ENCODE measurements at regions not wholly inside any gene's neighbourhood (a gene's known extent, or its start where the extent isn't known, plus 50 kb on each side); places are given as distances from the start of the nearest gene placed in this dataset.

DNA sequence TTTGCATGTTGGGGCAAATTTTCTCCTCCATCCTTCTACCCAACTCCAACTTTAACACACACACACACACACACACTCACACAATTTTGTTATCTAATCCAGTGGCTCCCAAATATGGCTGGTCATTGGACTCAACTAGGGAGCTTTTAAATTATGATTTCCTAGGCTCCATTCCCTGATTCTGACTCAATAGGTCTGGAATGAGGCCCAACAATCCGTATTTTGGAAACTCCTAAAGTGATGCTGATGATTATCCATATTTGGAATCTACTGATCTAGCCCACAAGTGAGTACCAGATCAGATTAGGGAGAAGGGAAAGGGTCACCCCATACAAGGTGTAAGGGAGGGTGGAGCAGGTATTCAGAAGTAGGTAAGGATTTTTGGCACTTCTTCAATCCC lies 309.7 kb downstream of the TLE1 start:
- TF ChIP-seq, protein P1, sequence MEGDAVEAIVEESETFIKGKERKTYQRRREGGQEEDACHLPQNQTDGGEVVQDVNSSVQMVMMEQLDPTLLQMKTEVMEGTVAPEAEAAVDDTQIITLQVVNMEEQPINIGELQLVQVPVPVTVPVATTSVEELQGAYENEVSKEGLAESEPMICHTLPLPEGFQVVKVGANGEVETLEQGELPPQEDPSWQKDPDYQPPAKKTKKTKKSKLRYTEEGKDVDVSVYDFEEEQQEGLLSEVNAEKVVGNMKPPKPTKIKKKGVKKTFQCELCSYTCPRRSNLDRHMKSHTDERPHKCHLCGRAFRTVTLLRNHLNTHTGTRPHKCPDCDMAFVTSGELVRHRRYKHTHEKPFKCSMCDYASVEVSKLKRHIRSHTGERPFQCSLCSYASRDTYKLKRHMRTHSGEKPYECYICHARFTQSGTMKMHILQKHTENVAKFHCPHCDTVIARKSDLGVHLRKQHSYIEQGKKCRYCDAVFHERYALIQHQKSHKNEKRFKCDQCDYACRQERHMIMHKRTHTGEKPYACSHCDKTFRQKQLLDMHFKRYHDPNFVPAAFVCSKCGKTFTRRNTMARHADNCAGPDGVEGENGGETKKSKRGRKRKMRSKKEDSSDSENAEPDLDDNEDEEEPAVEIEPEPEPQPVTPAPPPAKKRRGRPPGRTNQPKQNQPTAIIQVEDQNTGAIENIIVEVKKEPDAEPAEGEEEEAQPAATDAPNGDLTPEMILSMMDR (IDR thresholded peaks at IDR 0.05) = no peak
- Mint-ChIP-seq H3K36me3 (ENCODE audit: low read depth) (no peaks in the 10 kb centered on the region), H3K4me3 (ENCODE audit: unreplicated experiment) (no peak overlapping the region), H3K9me3 (ENCODE audit: low read depth) (no peaks in the 10 kb centered on the region), H3K27ac (ENCODE audit: unreplicated experiment) (no peak overlapping the region), H3K4me1 (ENCODE audit: low read depth) (peaks cover 2% of the 10 kb centered on the region), H3K27me3 (ENCODE audit: low read depth) (peaks cover 6% of the 10 kb centered on the region)
- no peak for DNase-seq (ENCODE audit: low spot score)

- Mint-ChIP-seq H3K4me3 (ENCODE audit: unreplicated experiment) (no peak overlapping the region), H3K27ac (ENCODE audit: unreplicated experiment) (no peak overlapping the region), H3K4me1 (ENCODE audit: low read depth) (peaks cover 2% of the 10 kb centered on the region), H3K27me3 (ENCODE audit: low read depth) (peaks cover 6% of the 10 kb centered on the region), H3K9me3 (ENCODE audit: low read depth) (no peaks in the 10 kb centered on the region), H3K36me3 (ENCODE audit: low read depth) (no peaks in the 10 kb centered on the region)
- TF ChIP-seq, protein P1 (IDR thresholded peaks at IDR 0.05) = no peak
- no peak for DNase-seq (ENCODE audit: low spot score)
Observed at GRCh38 chr9:81377921-81378320, 311.4 kb downstream of the TLE1 start.

GRCh38 chr9:81377320-81377719 lies 312.0 kb downstream of the TLE1 start:
- Mint-ChIP-seq H3K27ac (ENCODE audit: unreplicated experiment) (no peak overlapping the region), H3K4me3 (ENCODE audit: unreplicated experiment) (no peak overlapping the region), H3K36me3 (ENCODE audit: low read depth) (no peaks in the 10 kb centered on the region), H3K27me3 (ENCODE audit: low read depth) (peaks cover 6% of the 10 kb centered on the region), H3K9me3 (ENCODE audit: low read depth) (no peaks in the 10 kb centered on the region), H3K4me1 (ENCODE audit: low read depth) (peaks cover 2% of the 10 kb centered on the region)
- no peak for DNase-seq (ENCODE audit: low spot score)
- TF ChIP-seq, protein P1 (IDR thresholded peaks at IDR 0.05) = no peak

DNA sequence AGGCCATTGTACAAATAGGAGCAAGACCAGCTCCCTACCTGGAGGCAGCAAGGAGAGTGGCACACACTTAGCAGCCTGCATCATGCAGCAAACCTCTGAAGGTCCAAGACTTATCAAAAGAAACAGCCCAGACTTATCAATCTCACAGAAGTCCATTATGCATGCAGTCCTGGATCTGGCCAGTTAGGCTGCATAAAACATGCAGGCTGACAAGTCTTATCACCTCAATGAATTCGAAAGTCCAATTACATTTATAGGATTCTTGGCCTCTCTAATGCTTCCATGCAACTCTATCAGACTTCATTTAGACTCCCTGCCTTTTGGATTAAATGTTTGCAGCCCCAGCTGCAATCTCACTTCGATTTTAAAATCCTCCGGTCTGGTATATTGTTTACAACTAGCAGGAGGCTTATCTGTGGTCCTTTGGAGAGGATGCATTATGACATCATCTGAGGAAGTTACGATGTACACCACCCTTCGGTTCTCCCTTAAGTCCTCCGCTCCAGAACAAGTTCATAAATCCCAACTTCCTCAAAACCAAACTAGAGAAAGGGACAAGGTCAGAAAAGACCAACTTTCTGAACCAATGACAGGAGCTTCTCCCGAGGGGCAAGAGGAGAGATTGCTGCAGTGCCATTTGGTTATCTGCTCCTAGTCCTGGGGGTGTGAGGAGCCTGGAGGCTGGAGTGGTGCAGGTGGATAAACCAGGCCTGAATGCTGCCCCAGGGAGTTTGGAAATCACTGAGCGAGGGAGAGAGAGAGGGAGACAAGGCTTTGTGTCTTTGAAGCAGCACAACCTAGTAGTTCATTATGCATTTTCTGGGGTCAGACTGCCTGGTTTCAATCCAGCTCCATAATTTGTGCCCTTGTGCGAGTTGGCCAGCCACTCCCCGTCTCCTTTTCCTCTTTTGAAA lies 313.9 kb downstream of the TLE1 start:
- Mint-ChIP-seq H3K27me3 (ENCODE audit: low read depth) (peaks cover 6% of the 10 kb centered on the region), H3K4me3 (ENCODE audit: unreplicated experiment) (no peak overlapping the region), H3K36me3 (ENCODE audit: low read depth) (no peaks in the 10 kb centered on the region), H3K27ac (ENCODE audit: unreplicated experiment) (no peak overlapping the region), H3K4me1 (ENCODE audit: low read depth) (peaks cover 2% of the 10 kb centered on the region), H3K9me3 (ENCODE audit: low read depth) (no peaks in the 10 kb centered on the region)
- no peak for DNase-seq (ENCODE audit: low spot score)
- TF ChIP-seq, protein P1 (IDR thresholded peaks at IDR 0.05) = no peak

GRCh38 chr9:81374459-81375186 lies 314.7 kb downstream of the TLE1 start:
- no peaks in the 10 kb centered on the region for H3K9me3 Mint-ChIP-seq (ENCODE audit: low read depth)
- peaks cover 6% of the 10 kb centered on the region for H3K27me3 Mint-ChIP-seq (ENCODE audit: low read depth)
- H3K4me1 Mint-ChIP-seq (ENCODE audit: low read depth) = peaks cover 2% of the 10 kb centered on the region
- no peak overlapping the region for H3K4me3 Mint-ChIP-seq (ENCODE audit: unreplicated experiment)
- TF ChIP-seq, protein P1 (IDR thresholded peaks at IDR 0.05) = no peak
- no peak overlapping the region for H3K27ac Mint-ChIP-seq (ENCODE audit: unreplicated experiment)
- no peaks in the 10 kb centered on the region for H3K36me3 Mint-ChIP-seq (ENCODE audit: low read depth)
- DNase-seq (ENCODE audit: low spot score) = no peak

All from chondrocyte (in vitro differentiated cells).